Endothelial cell of umbilical vein (primary cell): ENCODE measurements at regions not wholly inside any gene's neighbourhood (a gene's known extent, or its start where the extent isn't known, plus 50 kb on each side); places are given as distances from the start of the nearest gene placed in this dataset.

ENCODE experiments used
- CTCF ChIP-seq, 2 donors: IDR thresholded peaks; 1 replicate in 1 of 2; 2 replicates in 1 of 2; pipeline ENCODE4 v1.5.1; 2011; ENCODE audit warnings: low read length in 2 of 2, mild to moderate bottlenecking in 2 of 2, moderate library complexity in 2 of 2, control low read depth in 1 of 2, inconsistent platforms in 1 of 2, low read depth in 1 of 2; ENCODE audit not compliant: insufficient read depth in 1 of 2; ENCODE audit errors: extremely low read depth in 1 of 2
- EZH2 ChIP-seq: IDR thresholded peaks from 2 replicates; pipeline ENCODE4 v1.6.1; 2012; ENCODE audit warnings: borderline replicate concordance, low read depth, mild to moderate bottlenecking, moderate library complexity, low read length, inconsistent platforms; ENCODE audit not compliant: severe bottlenecking
- MAX ChIP-seq: IDR thresholded peaks from 2 replicates; pipeline ENCODE4 v1.6.1; 2011; ENCODE audit not compliant: insufficient read depth, insufficient read length
- MYC ChIP-seq: IDR thresholded peaks from one replicate; pipeline ENCODE4 v1.6.1; 2011; ENCODE audit warnings: mild to moderate bottlenecking, low read depth, low read length
- POLR2A ChIP-seq: IDR thresholded peaks from 2 replicates; pipeline ENCODE4 v1.6.1; 2012; ENCODE audit warnings: low read depth, mild to moderate bottlenecking, control low read depth, low read length

- TF ChIP-seq POLR2A: no peak
- no peak for TF ChIP-seq CTCF (IDR thresholded peaks at IDR 0.05; ENCODE audit: extremely low read depth in 1 of 2, insufficient read depth in 1 of 2, low read depth in 1 of 2, low read length in 2 of 2)
- no peak for TF ChIP-seq MAX
- no peak for TF ChIP-seq MYC
- no peak for TF ChIP-seq EZH2
Measured at GRCh38 chr1:56376188-56376984, 203.0 kb downstream of the PLPP3 start.
